ENCODE measurements at regions not wholly inside any gene's neighbourhood (a gene's known extent, or its start where the extent isn't known, plus 50 kb on each side); places are given as distances from the start of the nearest gene placed in this dataset.

GRCh38 chr7:35581605-35582210, 113.2 kb downstream of the HERPUD2 start:
- DNase-seq (ENCODE audit: low read depth in 2 of 2), result no peak

GRCh38 chr7:35576031-35576573, 118.8 kb downstream of the HERPUD2 start:
- DNase-seq (ENCODE audit: low read depth in 2 of 2), result no peak

- DNase-seq (ENCODE audit: low read depth in 2 of 2), result no peak
Observed at GRCh38 chr7:35571611-35572240, 123.2 kb downstream of the HERPUD2 start.

GRCh38 chr7:35570937-35571336, 124.0 kb downstream of the HERPUD2 start:
- no peak for DNase-seq (ENCODE audit: low read depth in 2 of 2)

- no peak for DNase-seq (ENCODE audit: low read depth in 2 of 2)
Observed at GRCh38 chr7:35565927-35566326, 129.0 kb downstream of the HERPUD2 start.

GRCh38 chr7:35558841-35559240, 136.1 kb downstream of the HERPUD2 start:
- DNase-seq (ENCODE audit: low read depth in 2 of 2), result no peak

- DNase-seq (ENCODE audit: low read depth in 2 of 2), result no peak
Observed at GRCh38 chr7:35556515-35557471, 138.1 kb downstream of the HERPUD2 start.

GRCh38 chr7:35555934-35556333, 139.0 kb downstream of the HERPUD2 start:
- no peak for DNase-seq (ENCODE audit: low read depth in 2 of 2)

- DNase-seq (ENCODE audit: low read depth in 2 of 2), result no peak
Observed at GRCh38 chr7:35555386-35555785, 139.5 kb downstream of the HERPUD2 start.

GRCh38 chr7:35553519-35553918, 141.4 kb downstream of the HERPUD2 start:
- no peak for DNase-seq (ENCODE audit: low read depth in 2 of 2)

GRCh38 chr7:35552691-35553090, 142.2 kb downstream of the HERPUD2 start:
- DNase-seq (ENCODE audit: low read depth in 2 of 2), result no peak

GRCh38 chr7:35551321-35552081, 143.4 kb downstream of the HERPUD2 start:
- DNase-seq (ENCODE audit: low read depth in 2 of 2), result no peak

- no peak for DNase-seq (ENCODE audit: low read depth in 2 of 2)
Observed at GRCh38 chr7:35550831-35551230, 144.1 kb downstream of the HERPUD2 start.

- DNase-seq (ENCODE audit: low read depth in 2 of 2), result no peak
Observed at GRCh38 chr7:35549781-35550180, 145.2 kb downstream of the HERPUD2 start.

GRCh38 chr7:35548291-35548690, 146.6 kb downstream of the HERPUD2 start:
- DNase-seq (ENCODE audit: low read depth in 2 of 2), result no peak

- no peak for DNase-seq (ENCODE audit: low read depth in 2 of 2)
Observed at GRCh38 chr7:35546691-35547429, 148.1 kb downstream of the HERPUD2 start.

- no peak for DNase-seq (ENCODE audit: low read depth in 2 of 2)
Observed at GRCh38 chr7:35545831-35546230, 149.1 kb downstream of the HERPUD2 start.

GRCh38 chr7:35544028-35544742, 150.8 kb downstream of the HERPUD2 start:
- DNase-seq (ENCODE audit: low read depth in 2 of 2), result no peak

- DNase-seq (ENCODE audit: low read depth in 2 of 2), result peak; percentile 41 to 47
Observed at GRCh38 chr7:35537067-35538023, 157.6 kb downstream of the HERPUD2 start.

Data from stimulated activated CD8-positive, alpha-beta memory T cell treated with anti-CD3 and anti-CD28 coated beads, Interleukin-15, amount 100 ng/mL, for 4 hours (primary cell).